GM21619 (cell line): ENCODE measurements at regions not wholly inside any gene's neighbourhood (a gene's known extent, or its start where the extent isn't known, plus 50 kb on each side); places are given as distances from the start of the nearest gene placed in this dataset.
A peak's percentile ranks its signal among the peaks of the same experiment; 100 is the strongest.

Source experiments
- ATAC-seq: cut with Tn5 transposase; IDR thresholded peaks from one replicate; pipeline ENCODE4 v1.9.1; 2021; ENCODE audit not compliant: unreplicated experiment

- ATAC-seq: no peak
These were observed 54.4 kb upstream of the PIK3R1 start for GRCh38 chr5:68161156-68161555.

DNA sequence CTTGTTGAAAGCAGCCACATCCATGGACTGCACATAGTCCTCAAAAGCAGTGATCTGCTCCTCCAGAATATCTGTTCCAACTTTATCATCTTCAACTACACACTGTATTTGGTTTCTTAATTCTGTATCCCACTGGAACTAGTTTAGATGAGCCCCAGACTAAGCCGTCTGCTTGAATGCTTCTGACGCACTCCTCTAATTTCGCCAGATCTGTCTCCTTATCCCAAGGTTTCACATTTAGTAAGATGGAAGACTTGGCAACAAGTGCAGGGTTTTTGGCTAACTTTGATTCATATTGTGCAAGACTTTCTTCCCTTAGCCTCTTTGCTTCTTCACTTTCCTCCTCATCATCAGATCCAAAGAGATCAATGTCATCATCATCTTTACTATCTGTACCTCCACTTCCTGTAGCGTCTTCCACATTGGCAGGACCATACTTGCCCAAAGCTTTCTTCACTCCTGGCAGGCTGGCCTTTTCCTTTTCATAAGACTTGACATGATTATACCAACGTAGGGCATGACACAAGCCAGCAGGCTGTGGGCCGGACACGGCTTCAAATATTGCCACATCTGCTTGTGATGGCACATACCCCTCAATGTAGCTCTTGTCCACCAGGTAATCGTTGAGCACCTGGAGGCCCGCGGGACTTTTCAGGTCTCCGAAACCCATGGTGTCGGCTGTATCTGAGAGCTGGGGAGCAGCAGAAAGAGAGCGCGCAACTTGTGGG is 56.2 kb upstream of the PIK3R1 start:
- no peak for ATAC-seq

DNA sequence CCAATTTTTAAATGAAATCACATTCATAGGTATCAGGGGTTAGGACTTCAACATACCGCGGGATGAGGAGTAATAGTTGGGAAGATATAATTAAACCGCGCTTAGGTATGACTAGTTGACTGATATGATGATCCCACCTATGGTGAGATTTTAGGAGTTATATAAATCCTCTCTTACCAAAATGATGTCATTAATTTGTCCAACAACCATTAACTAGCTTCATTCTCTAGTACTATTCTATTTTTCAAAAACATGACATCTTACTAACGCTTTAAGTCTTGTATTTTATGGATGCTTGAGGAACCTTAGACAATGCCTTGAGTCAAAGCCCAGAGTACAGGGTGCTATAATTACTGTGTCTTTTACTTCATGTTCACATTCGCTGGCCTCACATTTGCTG is 59.6 kb upstream of the PIK3R1 start:
- no peak for ATAC-seq

DNA sequence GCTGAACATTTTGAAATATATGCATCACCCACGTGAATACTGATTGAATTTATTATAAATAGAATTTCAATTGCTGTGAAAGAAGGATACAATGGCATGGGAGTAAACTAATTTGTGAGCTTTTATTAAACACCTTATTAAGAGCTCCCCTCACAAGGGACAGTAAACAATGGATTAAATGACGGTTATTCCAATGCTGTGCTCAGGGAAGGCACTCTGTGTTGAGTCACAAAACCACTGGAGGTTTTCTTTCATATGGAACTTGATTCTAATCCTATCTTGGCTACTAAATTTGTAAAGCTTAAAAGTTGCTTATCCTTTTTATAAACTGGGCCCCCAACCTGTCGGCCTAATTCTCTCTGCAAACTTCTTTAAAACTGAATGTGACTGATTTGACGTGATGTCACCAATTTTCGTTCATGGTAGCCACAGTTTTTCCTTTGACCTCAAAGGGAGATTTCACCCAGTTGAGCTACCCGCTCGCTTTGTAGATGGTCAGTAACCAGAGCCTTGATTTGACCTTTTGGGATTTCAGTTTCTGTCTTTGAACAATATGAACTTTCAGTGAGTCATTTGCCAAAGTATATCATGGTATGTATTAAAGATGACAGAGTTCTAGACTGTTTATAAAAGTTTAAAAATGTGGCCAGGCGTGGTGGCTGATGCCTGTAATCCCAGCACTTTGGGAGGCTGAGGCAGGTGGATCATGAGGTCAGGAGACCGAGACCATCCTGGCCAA is 61.3 kb upstream of the PIK3R1 start:
- ATAC-seq: no peak

GRCh38 chr5:68151812-68152211 is 63.7 kb upstream of the PIK3R1 start:
- ATAC-seq: no peak

DNA sequence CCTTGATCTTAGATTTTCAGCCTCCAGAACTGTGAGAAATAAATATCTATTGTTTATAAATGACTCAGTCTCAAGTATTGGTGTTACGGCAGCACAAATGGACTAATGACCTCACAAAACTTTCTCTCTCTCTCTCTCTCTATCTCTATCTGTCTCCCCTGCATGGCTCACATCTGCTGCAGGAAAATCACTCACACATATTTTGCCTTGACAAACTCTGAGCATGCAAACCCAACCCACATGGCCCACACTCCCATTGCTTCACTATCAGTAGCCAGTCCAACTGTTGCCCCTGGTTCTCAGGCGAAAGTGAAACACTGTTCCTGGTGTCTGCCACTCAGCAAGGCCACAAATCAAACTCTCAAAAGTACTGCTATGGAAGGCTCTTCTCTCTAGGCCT is 66.4 kb upstream of the PIK3R1 start:
- peak; percentile 31 for ATAC-seq

- ATAC-seq: peak; percentile 57
These were observed 67.5 kb upstream of the PIK3R1 start for GRCh38 chr5:68148096-68148495.

- ATAC-seq: peak; percentile 7
These were observed 67.9 kb upstream of the PIK3R1 start for GRCh38 chr5:68147659-68148058.

GRCh38 chr5:68141494-68141893 is 74.1 kb upstream of the PIK3R1 start:
- ATAC-seq: peak; percentile 36

DNA sequence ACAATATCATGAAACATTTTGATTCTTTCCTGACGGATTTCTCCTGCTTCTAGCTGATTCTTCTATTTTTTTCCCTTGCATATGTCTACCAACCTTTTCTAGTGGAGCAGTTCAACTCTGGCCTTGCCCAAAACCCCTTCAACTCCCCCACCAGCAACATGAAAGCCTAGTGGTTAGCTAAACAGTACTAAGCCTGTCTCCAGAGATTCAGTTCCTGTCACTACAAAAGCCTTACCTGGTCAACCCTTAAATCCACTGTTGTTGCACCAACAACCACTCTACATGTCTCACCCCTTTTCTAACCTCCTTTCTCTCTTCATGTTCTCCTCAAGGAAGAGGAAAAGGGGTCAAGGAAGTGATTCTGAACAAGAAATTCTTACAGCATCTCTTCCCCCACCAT is 74.8 kb upstream of the PIK3R1 start:
- peak; percentile 59 for ATAC-seq

DNA sequence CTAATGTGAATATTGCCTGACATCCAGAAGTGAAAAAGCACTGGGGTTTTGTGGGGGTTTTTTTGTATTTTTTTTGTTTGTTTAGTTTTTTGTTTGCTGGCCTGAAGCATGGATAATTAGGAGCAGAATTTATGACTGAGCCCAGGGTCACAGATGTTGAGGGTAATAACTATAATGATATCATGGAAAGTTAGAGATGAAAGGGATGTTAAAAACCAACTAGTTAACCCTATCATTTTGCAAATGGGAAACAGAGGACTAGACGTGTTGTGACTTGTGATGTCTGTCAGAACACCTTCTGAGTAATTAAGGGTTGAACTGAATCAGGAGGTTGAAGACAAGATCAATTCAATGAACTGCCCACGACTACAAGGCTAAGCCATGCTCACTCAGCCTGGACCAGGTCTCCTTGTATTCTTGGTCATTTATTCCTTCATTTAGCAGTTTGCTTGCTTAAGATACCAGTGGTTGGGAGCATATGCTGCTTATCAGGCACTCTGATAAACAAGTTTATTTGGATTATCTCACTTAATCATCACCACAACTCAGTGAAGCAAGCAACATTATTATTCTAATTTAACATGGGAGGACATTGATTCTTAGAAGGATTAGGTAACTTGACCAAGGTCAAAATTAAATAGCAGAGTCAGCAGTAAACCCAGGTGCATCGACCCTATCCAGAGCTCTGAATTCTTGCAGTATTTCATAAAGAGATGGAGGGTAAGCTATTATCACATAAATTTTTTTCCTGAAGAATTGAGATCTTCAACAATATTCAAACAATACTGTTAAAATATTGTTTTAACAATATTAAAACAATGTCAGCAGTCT is 75.7 kb upstream of the PIK3R1 start:
- ATAC-seq: no peak

DNA sequence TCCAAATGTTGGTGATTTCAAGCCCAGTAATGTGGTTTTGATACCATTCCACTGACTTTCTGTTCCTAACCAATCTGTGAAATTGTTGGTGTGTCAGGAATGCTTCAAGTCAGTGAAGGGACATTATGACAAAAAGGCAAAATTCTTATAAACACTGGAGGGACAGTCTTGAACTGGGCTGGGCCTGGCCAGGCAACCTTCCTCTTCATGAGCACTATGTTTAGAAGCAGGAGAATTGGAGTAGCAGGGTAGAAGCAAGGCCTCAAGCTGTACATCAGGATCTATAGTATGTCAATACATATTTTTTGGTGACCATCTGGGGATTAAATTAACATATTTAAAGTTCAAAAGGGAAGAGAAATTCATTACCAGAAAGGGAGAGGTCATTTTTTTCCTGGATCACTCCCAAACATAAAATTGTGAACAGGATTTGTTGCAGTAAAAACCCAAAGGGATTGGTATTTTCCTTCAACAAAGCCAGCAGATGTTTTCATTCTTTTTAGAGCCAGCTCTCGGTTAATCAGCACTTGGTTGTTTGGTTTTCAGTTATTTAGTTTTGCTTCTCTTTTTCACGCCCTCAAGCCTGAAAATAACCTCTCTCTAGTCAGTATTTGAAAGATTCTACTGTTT is 77.9 kb upstream of the PIK3R1 start:
- no peak for ATAC-seq

- ATAC-seq: no peak
These were observed 80.8 kb upstream of the PIK3R1 start for GRCh38 chr5:68134669-68135313.

- ATAC-seq: no peak
These were observed 81.4 kb upstream of the PIK3R1 start for GRCh38 chr5:68134033-68134668.

GRCh38 chr5:68130253-68130652 is 85.3 kb upstream of the PIK3R1 start:
- no peak for ATAC-seq

DNA sequence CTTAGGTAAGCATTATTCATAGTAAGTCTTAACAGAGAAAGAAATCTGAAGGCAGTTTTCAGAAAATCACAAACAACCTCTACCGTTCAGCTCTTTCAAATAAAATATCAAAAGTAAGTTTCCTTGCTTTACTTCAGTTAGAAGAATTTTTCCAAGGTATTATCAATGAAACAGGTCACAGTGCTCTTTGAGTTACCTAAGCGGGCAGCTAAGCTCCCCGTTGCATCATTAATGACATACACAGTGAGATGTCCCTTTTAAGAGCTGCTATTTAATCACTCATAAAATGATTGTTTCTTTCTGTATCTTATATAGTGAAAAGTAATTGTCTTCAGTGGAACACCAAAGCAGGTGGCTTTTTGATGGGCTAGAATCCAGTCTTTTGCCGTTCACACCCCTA is 86.2 kb upstream of the PIK3R1 start:
- ATAC-seq: no peak

DNA sequence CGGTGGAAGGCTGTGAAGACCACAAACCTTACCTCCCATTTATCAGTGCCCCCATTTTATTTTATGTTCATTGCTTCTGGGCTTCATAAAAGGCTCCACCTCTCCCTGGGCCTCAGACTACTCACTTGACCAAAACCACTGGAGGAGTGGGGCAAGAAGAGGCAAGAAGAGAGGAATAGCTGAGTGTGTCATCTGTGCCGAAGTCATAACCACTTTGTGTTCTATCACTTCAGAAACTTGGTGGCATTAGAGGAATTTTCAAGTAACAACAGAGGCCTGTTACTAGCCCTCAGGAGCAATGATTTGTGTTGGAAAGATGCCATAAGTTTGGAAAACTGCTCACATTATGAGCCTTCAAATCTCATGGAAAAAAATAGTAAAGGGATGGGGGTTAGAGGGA is 88.7 kb upstream of the PIK3R1 start:
- no peak for ATAC-seq

GRCh38 chr5:68122439-68123328 is 92.9 kb upstream of the PIK3R1 start:
- ATAC-seq: no peak

DNA sequence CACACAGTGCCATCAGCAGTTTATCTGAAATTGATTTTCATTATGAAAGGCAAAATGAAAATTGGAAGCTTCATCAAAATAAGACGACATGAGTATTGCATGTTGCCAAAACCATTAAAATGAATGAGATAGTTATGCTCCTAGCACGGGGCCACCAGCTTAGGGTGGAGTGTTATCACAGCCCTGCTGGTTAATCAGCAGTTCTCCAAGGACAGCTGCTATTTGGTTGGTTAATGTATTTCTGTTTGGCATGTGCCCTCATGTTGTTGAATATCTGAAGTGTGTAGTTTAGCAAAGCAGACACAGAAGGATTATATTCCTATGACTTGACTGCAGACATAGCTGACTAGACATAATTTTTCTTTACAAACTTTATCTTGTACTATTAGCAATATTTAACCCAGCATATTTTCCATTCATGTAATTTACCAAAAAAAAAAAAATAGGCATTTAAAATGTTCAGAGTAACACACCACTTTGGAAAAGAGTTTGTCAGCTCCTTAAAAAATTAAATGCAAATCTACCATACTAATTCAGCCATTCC is 98.6 kb upstream of the PIK3R1 start:
- no peak for ATAC-seq
